ENCODE measurements at regions not wholly inside any gene's neighbourhood (a gene's known extent, or its start where the extent isn't known, plus 50 kb on each side); places are given as distances from the start of the nearest gene placed in this dataset.
A peak's percentile ranks its signal among the peaks of the same experiment; 100 is the strongest.

DNA sequence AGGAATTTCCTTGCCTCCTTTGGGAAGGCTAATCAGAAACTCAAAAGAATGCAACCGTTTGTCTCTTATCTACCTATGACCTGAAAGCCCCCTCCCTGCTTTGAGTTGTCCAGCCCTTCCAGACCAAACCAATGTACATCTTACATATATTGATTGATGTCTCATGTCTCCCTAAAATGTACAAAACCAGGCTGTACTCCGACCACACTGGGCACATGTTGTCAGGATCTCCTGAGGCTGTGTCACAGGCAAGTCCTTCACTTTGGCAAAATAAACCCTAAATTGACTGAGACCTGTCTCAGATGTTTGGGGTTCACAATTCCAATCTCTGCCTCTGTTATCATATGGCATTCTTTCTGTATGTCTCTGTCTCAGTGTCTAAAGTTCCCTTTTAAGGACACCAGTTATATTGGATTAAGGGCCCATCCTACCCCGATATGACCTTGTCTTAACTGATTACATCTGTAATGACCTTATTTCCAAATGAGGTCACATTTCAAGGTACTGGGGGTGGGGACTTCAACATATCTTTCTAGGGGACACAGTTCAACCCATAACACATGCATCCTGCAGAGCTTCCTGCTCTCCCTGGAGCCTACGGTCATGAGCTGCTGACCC is 513.5 kb upstream of the JARID2 start:
- Histone ChIP-seq H3K4me3 (no peak overlapping the region), H3K9me3 (no peaks in the 10 kb centered on the region), H3K27ac (no peak overlapping the region), H3K4me1 (no peaks in the 10 kb centered on the region), H3K36me3 (no peaks in the 10 kb centered on the region), H3K27me3 (no peaks in the 10 kb centered on the region)
- WGBS, 2 donors = 71 to 81% methylated on average over 4 of the region's 4 CpGs
- intact Hi-C loops (cut with DNase I) = no loop called here
- TF ChIP-seq POLR2AphosphoS5 (IDR thresholded peaks at IDR 0.05) = no peak
- TF ChIP-seq EP300 (IDR thresholded peaks at IDR 0.05) = no peak
- no peak for TF ChIP-seq POLR2A (IDR thresholded peaks at IDR 0.05)
- TF ChIP-seq, protein P1, sequence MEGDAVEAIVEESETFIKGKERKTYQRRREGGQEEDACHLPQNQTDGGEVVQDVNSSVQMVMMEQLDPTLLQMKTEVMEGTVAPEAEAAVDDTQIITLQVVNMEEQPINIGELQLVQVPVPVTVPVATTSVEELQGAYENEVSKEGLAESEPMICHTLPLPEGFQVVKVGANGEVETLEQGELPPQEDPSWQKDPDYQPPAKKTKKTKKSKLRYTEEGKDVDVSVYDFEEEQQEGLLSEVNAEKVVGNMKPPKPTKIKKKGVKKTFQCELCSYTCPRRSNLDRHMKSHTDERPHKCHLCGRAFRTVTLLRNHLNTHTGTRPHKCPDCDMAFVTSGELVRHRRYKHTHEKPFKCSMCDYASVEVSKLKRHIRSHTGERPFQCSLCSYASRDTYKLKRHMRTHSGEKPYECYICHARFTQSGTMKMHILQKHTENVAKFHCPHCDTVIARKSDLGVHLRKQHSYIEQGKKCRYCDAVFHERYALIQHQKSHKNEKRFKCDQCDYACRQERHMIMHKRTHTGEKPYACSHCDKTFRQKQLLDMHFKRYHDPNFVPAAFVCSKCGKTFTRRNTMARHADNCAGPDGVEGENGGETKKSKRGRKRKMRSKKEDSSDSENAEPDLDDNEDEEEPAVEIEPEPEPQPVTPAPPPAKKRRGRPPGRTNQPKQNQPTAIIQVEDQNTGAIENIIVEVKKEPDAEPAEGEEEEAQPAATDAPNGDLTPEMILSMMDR (IDR thresholded peaks at IDR 0.05) = no peak
- no peak for DNase-seq

GRCh38 chr6:14732844-14733757 is 512.8 kb upstream of the JARID2 start:
- Histone ChIP-seq H3K4me3 (no peak overlapping the region), H3K36me3 (no peaks in the 10 kb centered on the region), H3K27me3 (no peaks in the 10 kb centered on the region), H3K4me1 (no peaks in the 10 kb centered on the region), H3K27ac (no peak overlapping the region), H3K9me3 (no peaks in the 10 kb centered on the region)
- intact Hi-C loops (cut with DNase I) = no loop called here
- TF ChIP-seq POLR2AphosphoS5 (IDR thresholded peaks at IDR 0.05) (no peak), POLR2A (IDR thresholded peaks at IDR 0.05) (no peak), EP300 (IDR thresholded peaks at IDR 0.05) (no peak)
- TF ChIP-seq, protein P1 (IDR thresholded peaks at IDR 0.05) = no peak
- no peak for DNase-seq
- 70 to 86% methylated on average over 17 of the region's 17 CpGs for WGBS, 2 donors

GRCh38 chr6:14734052-14734415 is 511.8 kb upstream of the JARID2 start:
- TF ChIP-seq EP300 (IDR thresholded peaks at IDR 0.05) (no peak), POLR2AphosphoS5 (IDR thresholded peaks at IDR 0.05) (no peak), POLR2A (IDR thresholded peaks at IDR 0.05) (no peak)
- TF ChIP-seq, protein P1 (IDR thresholded peaks at IDR 0.05) = no peak
- 91 to 97% methylated on average over 2 of the region's 2 CpGs for WGBS, 2 donors
- DNase-seq = no peak
- H3K36me3 ChIP-seq = no peaks in the 10 kb centered on the region
- H3K4me3 ChIP-seq = no peak overlapping the region
- intact Hi-C loops (cut with DNase I) = no loop called here
- no peaks in the 10 kb centered on the region for H3K9me3 ChIP-seq
- no peak overlapping the region for H3K27ac ChIP-seq
- no peaks in the 10 kb centered on the region for H3K27me3 ChIP-seq
- H3K4me1 ChIP-seq = no peaks in the 10 kb centered on the region

- DNase-seq = no peak
- intact Hi-C loops (cut with DNase I) = no loop called here
- Histone ChIP-seq H3K4me3 (no peak overlapping the region), H3K36me3 (no peaks in the 10 kb centered on the region), H3K9me3 (no peaks in the 10 kb centered on the region), H3K27ac (peak overlapping the region in 1 of 4 donors; percentile 28), H3K27me3 (no peaks in the 10 kb centered on the region), H3K4me1 (no peaks in the 10 kb centered on the region)
- TF ChIP-seq POLR2A (IDR thresholded peaks at IDR 0.05) (no peak), EP300 (IDR thresholded peaks at IDR 0.05) (peak in 1 of 4 donors; percentile 51), POLR2AphosphoS5 (IDR thresholded peaks at IDR 0.05) (peak in 1 of 4 donors; percentile 58)
- WGBS, 2 donors = 55 to 75% methylated on average over 5 of the region's 5 CpGs
Observed at GRCh38 chr6:14734416-14735340, 511.2 kb upstream of the JARID2 start.

Measured in sigmoid colon (tissue), 6 donors.